ENCODE measurements at regions not wholly inside any gene's neighbourhood (a gene's known extent, or its start where the extent isn't known, plus 50 kb on each side); places are given as distances from the start of the nearest gene placed in this dataset.

DNA sequence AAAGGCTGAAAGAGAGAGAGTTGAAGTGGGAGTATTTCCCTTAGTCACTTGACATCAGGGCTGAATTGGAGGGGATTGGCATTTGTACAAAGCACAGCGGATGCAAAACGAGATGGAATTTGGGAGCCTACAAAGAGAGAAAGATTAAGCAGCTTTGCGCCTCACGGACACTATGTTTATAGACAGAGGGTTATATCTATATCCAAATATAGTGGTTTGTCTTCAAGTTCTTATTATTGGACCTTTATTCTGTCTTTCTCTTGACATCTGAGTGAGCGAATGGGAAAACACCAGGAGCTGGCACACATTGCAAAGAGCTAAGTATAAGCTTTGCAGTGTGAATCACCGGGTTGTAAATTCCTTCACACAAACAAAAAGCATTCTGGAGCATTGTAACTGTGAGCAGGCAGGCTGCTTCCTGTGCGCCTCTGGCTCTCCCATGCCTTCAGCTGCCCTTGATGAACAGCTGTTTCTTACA lies 500.2 kb downstream of the STIM2 start:
- peaks cover 0 to 4% (median 0%) of the 10 kb centered on the region in 5 donors for H3K9me3 Mint-ChIP-seq
- no peak overlapping the region for H3K4me3 Mint-ChIP-seq
- H3K4me1 ChIP-seq (ENCODE audit: insufficient read depth, low read length): no peaks in the 10 kb centered on the region
- no peaks in the 10 kb centered on the region for H3K27me3 ChIP-seq (ENCODE audit: insufficient read depth, low read length, poor library complexity, severe bottlenecking)
- H3K4me3 ChIP-seq (ENCODE audit: low read length): no peak overlapping the region
- H3K4me1 Mint-ChIP-seq: no peaks in the 10 kb centered on the region
- H3K9me3 ChIP-seq (ENCODE audit: low read length): no peaks in the 10 kb centered on the region
- no peaks in the 10 kb centered on the region for H3K36me3 Mint-ChIP-seq
- H3K27ac Mint-ChIP-seq: no peak overlapping the region
- H3K27ac ChIP-seq (ENCODE audit: low read depth, low read length): no peak overlapping the region
- ChIA-PET POLR2A (no interaction called here), CTCF (no interaction called here)
- H3K36me3 ChIP-seq (ENCODE audit: insufficient read depth, low read length): no peaks in the 10 kb centered on the region
- DNase-seq: no peak
- no peaks in the 10 kb centered on the region for H3K27me3 Mint-ChIP-seq

DNA sequence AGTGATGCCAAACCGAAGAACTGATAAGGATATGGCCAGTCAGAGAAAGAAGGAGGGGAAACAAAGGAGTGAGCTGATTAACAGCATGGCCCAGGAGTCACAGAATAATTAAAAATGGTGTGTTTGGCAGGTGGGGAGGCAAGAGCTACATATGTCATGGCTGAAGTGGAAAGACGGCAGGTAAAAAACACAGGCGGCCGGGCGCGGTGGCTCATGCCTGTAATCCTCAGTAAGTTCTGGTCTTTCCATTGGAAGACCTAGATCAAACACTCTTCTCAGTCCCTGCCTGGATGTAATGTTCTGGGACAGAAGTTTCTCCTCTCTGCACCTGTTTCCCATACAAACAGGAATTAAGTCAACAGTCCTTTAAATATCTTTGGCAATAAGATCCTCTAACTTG lies 503.9 kb downstream of the STIM2 start:
- H3K27me3 Mint-ChIP-seq: no peaks in the 10 kb centered on the region
- POLR2A ChIA-PET: no interaction called here
- H3K36me3 Mint-ChIP-seq: no peaks in the 10 kb centered on the region
- no peaks in the 10 kb centered on the region for H3K4me1 Mint-ChIP-seq
- CTCF ChIA-PET: no interaction called here
- Histone ChIP-seq H3K27me3 (ENCODE audit: insufficient read depth, low read length, poor library complexity, severe bottlenecking) (no peaks in the 10 kb centered on the region), H3K4me3 (ENCODE audit: low read length) (no peak overlapping the region), H3K9me3 (ENCODE audit: low read length) (no peaks in the 10 kb centered on the region), H3K36me3 (ENCODE audit: insufficient read depth, low read length) (no peaks in the 10 kb centered on the region), H3K27ac (ENCODE audit: low read depth, low read length) (no peak overlapping the region), H3K4me1 (ENCODE audit: insufficient read depth, low read length) (no peaks in the 10 kb centered on the region)
- no peak overlapping the region for H3K4me3 Mint-ChIP-seq
- H3K27ac Mint-ChIP-seq: no peak overlapping the region
- H3K9me3 Mint-ChIP-seq: peaks cover 0 to 4% (median 0%) of the 10 kb centered on the region in 5 donors
- no peak for DNase-seq

DNA sequence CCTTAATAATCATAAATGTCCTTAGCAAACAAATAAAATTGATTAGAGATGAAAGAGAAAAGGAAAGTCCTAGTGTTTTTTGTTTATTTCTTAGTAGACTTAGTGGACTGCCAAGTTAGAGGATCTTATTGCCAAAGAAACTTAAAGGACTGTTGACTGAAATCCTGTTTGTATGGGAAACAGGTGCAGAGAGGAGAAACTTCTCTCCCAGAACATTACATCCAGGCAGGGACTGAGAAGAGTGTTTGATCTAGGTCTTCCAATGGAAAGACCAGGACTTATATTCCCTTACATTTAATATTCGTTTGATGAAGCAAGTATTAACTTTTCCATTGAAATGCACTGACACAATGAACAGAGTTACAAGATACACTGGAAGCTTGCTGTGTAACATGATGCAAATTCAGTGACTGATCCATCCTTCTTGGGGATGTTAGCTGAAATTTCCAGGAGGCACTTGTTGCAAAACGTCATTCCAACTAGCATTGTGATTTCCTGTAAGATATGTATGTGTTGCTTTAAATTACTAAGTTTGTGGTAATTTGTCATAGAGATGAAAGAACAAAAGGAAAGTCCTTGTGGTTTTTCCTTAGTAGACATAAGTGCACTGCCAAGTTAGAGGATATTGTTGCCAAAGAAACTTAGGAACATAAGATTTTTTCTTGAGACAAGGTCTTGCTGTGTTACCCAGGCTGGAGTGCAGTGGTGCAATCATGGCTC lies 505.6 kb downstream of the STIM2 start:
- CTCF ChIA-PET: no interaction called here
- DNase-seq: no peak
- Histone ChIP-seq H3K27ac (ENCODE audit: low read depth, low read length) (no peak overlapping the region), H3K27me3 (ENCODE audit: insufficient read depth, low read length, poor library complexity, severe bottlenecking) (no peaks in the 10 kb centered on the region), H3K36me3 (ENCODE audit: insufficient read depth, low read length) (no peaks in the 10 kb centered on the region), H3K4me1 (ENCODE audit: insufficient read depth, low read length) (no peaks in the 10 kb centered on the region), H3K9me3 (ENCODE audit: low read length) (no peaks in the 10 kb centered on the region), H3K4me3 (ENCODE audit: low read length) (no peak overlapping the region)
- H3K27me3 Mint-ChIP-seq: no peaks in the 10 kb centered on the region
- no peak overlapping the region for H3K27ac Mint-ChIP-seq
- H3K9me3 Mint-ChIP-seq: peaks cover 0 to 3% (median under 1%) of the 10 kb centered on the region in 5 donors
- no peaks in the 10 kb centered on the region for H3K36me3 Mint-ChIP-seq
- H3K4me1 Mint-ChIP-seq: no peaks in the 10 kb centered on the region
- H3K4me3 Mint-ChIP-seq: no peak overlapping the region
- POLR2A ChIA-PET: no interaction called here

DNA sequence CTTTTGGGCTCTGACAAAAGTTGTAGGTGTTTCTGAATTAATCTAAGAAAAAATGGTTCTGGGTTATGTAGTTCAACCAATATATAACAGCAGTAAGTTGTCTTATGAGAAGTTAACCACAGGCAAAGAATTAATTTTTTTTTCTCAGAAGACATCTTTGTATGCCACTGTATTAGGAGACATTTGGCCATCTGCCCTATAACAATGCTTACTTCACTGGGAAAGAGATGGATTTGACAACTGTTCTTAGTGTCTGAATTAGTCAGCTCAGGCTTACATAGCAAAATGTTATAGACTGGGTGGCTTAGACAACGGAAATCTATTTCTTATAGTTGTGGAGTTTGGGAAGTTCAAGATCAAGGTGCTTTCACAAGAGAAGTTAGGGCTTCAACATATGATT lies 508.1 kb downstream of the STIM2 start:
- Mint-ChIP-seq H3K9me3 (peaks cover 0 to 3% (median 0%) of the 10 kb centered on the region in 5 donors), H3K27me3 (no peaks in the 10 kb centered on the region), H3K36me3 (no peaks in the 10 kb centered on the region), H3K4me3 (no peak overlapping the region), H3K4me1 (no peaks in the 10 kb centered on the region), H3K27ac (no peak overlapping the region)
- Histone ChIP-seq H3K4me3 (ENCODE audit: low read length) (no peak overlapping the region), H3K4me1 (ENCODE audit: insufficient read depth, low read length) (no peaks in the 10 kb centered on the region), H3K36me3 (ENCODE audit: insufficient read depth, low read length) (no peaks in the 10 kb centered on the region), H3K9me3 (ENCODE audit: low read length) (no peaks in the 10 kb centered on the region), H3K27ac (ENCODE audit: low read depth, low read length) (no peak overlapping the region), H3K27me3 (ENCODE audit: insufficient read depth, low read length, poor library complexity, severe bottlenecking) (no peaks in the 10 kb centered on the region)
- ChIA-PET POLR2A (no interaction called here), CTCF (no interaction called here)
- DNase-seq: no peak

DNA sequence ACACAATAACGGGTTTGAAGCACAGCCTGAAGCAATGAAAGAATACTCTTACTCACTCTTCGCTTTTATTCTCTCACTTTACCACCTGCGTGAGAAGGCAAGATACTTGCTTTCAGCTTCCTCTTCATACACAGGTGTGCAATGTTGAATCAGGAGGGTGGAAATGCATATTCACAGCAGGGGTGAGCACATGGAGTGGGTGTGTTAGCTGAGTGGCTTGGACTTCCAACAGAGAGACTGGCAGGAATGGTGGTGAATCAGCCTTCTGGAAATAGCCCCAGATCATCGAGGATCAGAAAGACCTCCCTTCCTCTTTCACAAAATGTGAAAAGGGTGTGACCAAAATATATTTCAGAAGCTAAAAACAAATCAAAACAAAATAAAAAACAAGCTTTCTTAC lies 521.2 kb downstream of the STIM2 start:
- DNase-seq: no peak
- H3K27ac Mint-ChIP-seq: no peak overlapping the region
- ChIA-PET POLR2A (no interaction called here), CTCF (no interaction called here)
- peaks cover 4 to 16% (median 13%) of the 10 kb centered on the region in 5 donors for H3K9me3 Mint-ChIP-seq
- no peaks in the 10 kb centered on the region for H3K9me3 ChIP-seq (ENCODE audit: low read length)
- no peaks in the 10 kb centered on the region for H3K4me1 Mint-ChIP-seq
- no peaks in the 10 kb centered on the region for H3K36me3 Mint-ChIP-seq
- no peak overlapping the region for H3K4me3 ChIP-seq (ENCODE audit: low read length)
- no peaks in the 10 kb centered on the region for H3K36me3 ChIP-seq (ENCODE audit: insufficient read depth, low read length)
- no peaks in the 10 kb centered on the region for H3K4me1 ChIP-seq (ENCODE audit: insufficient read depth, low read length)
- no peaks in the 10 kb centered on the region for H3K27me3 ChIP-seq (ENCODE audit: insufficient read depth, low read length, poor library complexity, severe bottlenecking)
- H3K4me3 Mint-ChIP-seq: no peak overlapping the region
- no peak overlapping the region for H3K27ac ChIP-seq (ENCODE audit: low read depth, low read length)
- H3K27me3 Mint-ChIP-seq: no peaks in the 10 kb centered on the region

DNA sequence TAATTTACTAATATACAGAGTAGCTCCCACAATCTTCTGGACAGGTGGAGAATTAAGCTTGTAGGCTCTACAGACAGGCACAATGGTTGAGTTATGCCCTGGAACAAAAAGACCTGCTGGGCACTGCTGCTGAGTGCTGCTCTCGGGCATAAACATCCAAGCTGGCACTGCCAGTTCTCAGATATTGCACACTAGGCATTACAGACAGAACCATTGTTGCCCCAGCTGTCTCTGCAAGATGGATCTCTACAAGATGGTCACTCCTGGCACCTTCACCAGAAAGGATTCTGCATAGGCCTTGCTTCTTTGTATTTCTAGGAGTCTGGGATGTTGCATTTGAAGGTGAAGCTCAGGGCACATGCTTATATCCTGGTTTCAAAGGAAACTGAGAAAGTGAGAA lies 527.1 kb downstream of the STIM2 start:
- Histone ChIP-seq H3K9me3 (ENCODE audit: low read length) (no peaks in the 10 kb centered on the region), H3K4me3 (ENCODE audit: low read length) (no peak overlapping the region), H3K27ac (ENCODE audit: low read depth, low read length) (no peak overlapping the region), H3K36me3 (ENCODE audit: insufficient read depth, low read length) (no peaks in the 10 kb centered on the region), H3K27me3 (ENCODE audit: insufficient read depth, low read length, poor library complexity, severe bottlenecking) (no peaks in the 10 kb centered on the region), H3K4me1 (ENCODE audit: insufficient read depth, low read length) (no peaks in the 10 kb centered on the region)
- no peak overlapping the region for H3K4me3 Mint-ChIP-seq
- DNase-seq: no peak
- no peaks in the 10 kb centered on the region for H3K4me1 Mint-ChIP-seq
- no peaks in the 10 kb centered on the region for H3K27me3 Mint-ChIP-seq
- ChIA-PET POLR2A (no interaction called here), CTCF (no interaction called here)
- peaks cover 0 to 13% (median 6%) of the 10 kb centered on the region in 5 donors for H3K9me3 Mint-ChIP-seq
- H3K36me3 Mint-ChIP-seq: no peaks in the 10 kb centered on the region
- no peak overlapping the region for H3K27ac Mint-ChIP-seq

DNA sequence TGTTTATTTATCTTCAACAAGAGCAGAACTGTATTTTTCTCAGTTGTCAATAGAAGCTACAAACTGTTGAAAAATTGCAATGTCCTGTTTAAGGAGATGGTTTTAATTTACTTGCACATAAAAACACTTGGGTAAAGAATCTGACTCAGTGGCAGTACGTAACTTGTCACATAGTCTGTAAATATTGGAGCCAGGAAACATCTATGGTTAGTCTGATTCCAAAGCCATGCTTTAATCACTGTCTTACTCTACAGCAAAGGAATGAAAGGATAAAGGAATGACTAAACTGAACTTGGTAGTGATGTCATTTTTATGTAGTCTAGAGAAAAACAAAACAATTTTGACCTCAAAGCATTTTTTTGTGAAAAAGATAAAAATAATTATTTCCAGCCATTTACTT lies 537.2 kb downstream of the STIM2 start:
- peak overlapping the region in 1 of 8 donors; percentile 22 for H3K27ac Mint-ChIP-seq
- POLR2A ChIA-PET: no interaction called here
- DNase-seq: no peak

DNA sequence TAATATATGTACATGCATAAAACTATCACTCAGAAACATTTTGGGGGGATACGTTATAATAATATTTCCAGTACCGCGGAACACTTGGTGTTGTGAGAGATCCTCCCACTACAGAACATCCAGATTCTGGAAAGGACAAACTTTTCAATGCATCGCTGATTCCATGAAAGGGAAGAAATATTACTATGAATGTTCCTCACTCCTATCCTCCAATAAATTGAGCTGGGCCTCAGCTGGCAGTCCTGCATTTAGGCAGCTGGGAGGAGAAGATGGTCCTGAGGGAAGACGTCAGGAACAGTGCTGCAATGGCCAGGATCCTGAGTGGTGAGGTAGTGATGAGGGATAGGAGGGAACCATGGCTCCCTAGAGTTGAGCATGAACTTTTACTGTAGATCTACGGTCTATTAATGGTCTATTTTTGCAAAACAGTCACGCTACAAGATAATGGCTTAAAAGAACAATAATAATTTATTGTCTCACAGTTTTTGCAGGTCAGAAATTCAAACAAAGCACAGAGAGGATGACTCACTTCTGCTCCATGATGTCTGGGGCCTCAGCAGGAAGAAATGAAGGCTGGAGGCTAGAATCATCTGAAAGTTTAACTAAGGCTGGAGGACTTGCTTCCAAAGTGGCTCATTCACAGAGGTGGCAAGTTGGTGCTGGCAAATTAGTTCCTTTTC lies 538.1 kb downstream of the STIM2 start:
- H3K36me3 Mint-ChIP-seq: peaks cover 0 to 2% (median 0%) of the 10 kb centered on the region in 3 donors
- Histone ChIP-seq H3K27ac (ENCODE audit: low read depth, low read length) (no peak overlapping the region), H3K36me3 (ENCODE audit: insufficient read depth, low read length) (no peaks in the 10 kb centered on the region), H3K9me3 (ENCODE audit: low read length) (no peaks in the 10 kb centered on the region), H3K4me3 (ENCODE audit: low read length) (no peak overlapping the region), H3K27me3 (ENCODE audit: insufficient read depth, low read length, poor library complexity, severe bottlenecking) (no peaks in the 10 kb centered on the region), H3K4me1 (ENCODE audit: insufficient read depth, low read length) (no peaks in the 10 kb centered on the region)
- H3K4me3 Mint-ChIP-seq: no peak overlapping the region
- POLR2A ChIA-PET: no interaction called here
- CTCF ChIA-PET: no interaction called here
- no peaks in the 10 kb centered on the region for H3K4me1 Mint-ChIP-seq
- H3K27ac Mint-ChIP-seq: no peak overlapping the region
- H3K27me3 Mint-ChIP-seq: no peaks in the 10 kb centered on the region
- H3K9me3 Mint-ChIP-seq: peaks cover 0 to 24% (median 4%) of the 10 kb centered on the region in 5 donors
- DNase-seq: no peak

More for the DNA sequence above, 537.2 kb downstream of the STIM2 start:
- Histone ChIP-seq H3K27me3 (ENCODE audit: insufficient read depth, low read length, poor library complexity, severe bottlenecking) (no peaks in the 10 kb centered on the region), H3K9me3 (ENCODE audit: low read length) (no peaks in the 10 kb centered on the region), H3K36me3 (ENCODE audit: insufficient read depth, low read length) (no peaks in the 10 kb centered on the region), H3K27ac (ENCODE audit: low read depth, low read length) (no peak overlapping the region), H3K4me1 (ENCODE audit: insufficient read depth, low read length) (no peaks in the 10 kb centered on the region), H3K4me3 (ENCODE audit: low read length) (no peak overlapping the region)
- CTCF ChIA-PET: no interaction called here
- no peaks in the 10 kb centered on the region for H3K27me3 Mint-ChIP-seq
- H3K4me1 Mint-ChIP-seq: no peaks in the 10 kb centered on the region
- peaks cover 0 to 23% (median 4%) of the 10 kb centered on the region in 5 donors for H3K9me3 Mint-ChIP-seq
- H3K36me3 Mint-ChIP-seq: peaks cover 0 to 2% (median 0%) of the 10 kb centered on the region in 3 donors
- no peak overlapping the region for H3K4me3 Mint-ChIP-seq
